ENCODE measurements at regions not wholly inside any gene's neighbourhood (a gene's known extent, or its start where the extent isn't known, plus 50 kb on each side); places are given as distances from the start of the nearest gene placed in this dataset.

DNA sequence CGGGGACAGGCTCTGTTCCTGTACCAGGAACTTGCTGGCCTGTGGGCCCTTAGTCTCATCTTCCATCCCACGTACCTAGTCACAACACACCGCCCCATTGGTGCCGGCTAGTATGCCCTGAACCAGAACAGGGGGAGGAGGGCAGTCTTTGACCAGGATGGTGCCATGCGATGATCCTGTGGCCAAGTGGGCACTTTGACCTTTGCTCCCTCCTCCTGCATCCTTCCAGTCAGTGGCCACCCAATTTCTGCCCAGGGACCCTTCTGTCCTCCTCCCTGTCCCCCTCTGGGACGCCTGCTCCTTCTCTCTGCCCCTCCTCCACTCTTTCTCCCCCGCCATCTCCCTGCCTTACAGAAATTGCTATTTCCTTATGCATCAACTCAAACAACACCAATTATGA lies 126.3 kb upstream of the CHST15 start (continued):
- TF ChIP-seq, protein P1, sequence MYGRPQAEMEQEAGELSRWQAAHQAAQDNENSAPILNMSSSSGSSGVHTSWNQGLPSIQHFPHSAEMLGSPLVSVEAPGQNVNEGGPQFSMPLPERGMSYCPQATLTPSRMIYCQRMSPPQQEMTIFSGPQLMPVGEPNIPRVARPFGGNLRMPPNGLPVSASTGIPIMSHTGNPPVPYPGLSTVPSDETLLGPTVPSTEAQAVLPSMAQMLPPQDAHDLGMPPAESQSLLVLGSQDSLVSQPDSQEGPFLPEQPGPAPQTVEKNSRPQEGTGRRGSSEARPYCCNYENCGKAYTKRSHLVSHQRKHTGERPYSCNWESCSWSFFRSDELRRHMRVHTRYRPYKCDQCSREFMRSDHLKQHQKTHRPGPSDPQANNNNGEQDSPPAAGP (tag by site-specific recombination; IDR thresholded peaks at IDR 0.05), result no peak
- TF ChIP-seq, protein P2, sequence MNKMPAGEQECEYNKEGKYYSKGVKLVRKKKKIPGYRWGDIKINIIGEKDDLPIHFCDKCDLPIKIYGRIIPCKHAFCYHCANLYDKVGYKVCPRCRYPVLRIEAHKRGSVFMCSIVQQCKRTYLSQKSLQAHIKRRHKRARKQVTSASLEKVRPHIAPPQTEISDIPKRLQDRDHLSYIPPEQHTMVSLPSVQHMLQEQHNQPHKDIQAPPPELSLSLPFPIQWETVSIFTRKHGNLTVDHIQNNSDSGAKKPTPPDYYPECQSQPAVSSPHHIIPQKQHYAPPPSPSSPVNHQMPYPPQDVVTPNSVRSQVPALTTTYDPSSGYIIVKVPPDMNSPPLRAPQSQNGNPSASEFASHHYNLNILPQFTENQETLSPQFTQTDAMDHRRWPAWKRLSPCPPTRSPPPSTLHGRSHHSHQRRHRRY (tag by site-specific recombination; IDR thresholded peaks at IDR 0.05), result no peak
- TF ChIP-seq ZNF341 (tag by site-specific recombination; IDR thresholded peaks at IDR 0.05; ENCODE audit: low read depth) (no peak), ZEB2 (tag by site-specific recombination; IDR thresholded peaks at IDR 0.05) (no peak), GFI1B (tag by site-specific recombination; IDR thresholded peaks at IDR 0.05) (no peak)
- TF ChIP-seq, protein P3, sequence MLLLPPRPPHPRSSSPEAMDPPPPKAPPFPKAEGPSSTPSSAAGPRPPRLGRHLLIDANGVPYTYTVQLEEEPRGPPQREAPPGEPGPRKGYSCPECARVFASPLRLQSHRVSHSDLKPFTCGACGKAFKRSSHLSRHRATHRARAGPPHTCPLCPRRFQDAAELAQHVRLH (tag by site-specific recombination; IDR thresholded peaks at IDR 0.05), result no peak

DNA sequence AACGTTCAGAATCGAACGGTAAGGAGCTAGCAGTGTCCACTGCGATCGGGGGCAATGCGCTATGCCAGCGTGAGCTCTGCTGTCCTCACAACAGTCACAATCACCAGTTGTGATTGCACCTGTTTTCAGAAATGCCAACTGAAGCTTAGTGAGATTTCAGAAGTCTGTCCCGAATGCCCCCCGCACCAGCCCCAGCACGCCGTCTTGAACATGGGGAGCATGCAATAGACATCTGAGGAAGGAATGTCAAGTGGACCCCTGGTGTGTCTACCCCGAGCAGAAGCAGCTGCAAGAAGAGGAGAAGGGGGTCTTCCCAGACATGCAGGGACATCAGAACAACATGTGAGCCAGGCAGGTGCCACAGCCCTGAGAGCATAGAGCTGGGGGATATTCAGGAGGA lies 125.7 kb upstream of the CHST15 start:
- no peak overlapping the region for H3K27ac ChIP-seq (ENCODE audit: extremely low read depth, low read depth, low read length)
- CTCF ChIA-PET, result interaction anchor here (0.5 to 1.2 kb wide), 4 partner anchors 48 to 612 kb away, joined by 3 read pairs; no protein-coding TSS in a partner anchor

DNA sequence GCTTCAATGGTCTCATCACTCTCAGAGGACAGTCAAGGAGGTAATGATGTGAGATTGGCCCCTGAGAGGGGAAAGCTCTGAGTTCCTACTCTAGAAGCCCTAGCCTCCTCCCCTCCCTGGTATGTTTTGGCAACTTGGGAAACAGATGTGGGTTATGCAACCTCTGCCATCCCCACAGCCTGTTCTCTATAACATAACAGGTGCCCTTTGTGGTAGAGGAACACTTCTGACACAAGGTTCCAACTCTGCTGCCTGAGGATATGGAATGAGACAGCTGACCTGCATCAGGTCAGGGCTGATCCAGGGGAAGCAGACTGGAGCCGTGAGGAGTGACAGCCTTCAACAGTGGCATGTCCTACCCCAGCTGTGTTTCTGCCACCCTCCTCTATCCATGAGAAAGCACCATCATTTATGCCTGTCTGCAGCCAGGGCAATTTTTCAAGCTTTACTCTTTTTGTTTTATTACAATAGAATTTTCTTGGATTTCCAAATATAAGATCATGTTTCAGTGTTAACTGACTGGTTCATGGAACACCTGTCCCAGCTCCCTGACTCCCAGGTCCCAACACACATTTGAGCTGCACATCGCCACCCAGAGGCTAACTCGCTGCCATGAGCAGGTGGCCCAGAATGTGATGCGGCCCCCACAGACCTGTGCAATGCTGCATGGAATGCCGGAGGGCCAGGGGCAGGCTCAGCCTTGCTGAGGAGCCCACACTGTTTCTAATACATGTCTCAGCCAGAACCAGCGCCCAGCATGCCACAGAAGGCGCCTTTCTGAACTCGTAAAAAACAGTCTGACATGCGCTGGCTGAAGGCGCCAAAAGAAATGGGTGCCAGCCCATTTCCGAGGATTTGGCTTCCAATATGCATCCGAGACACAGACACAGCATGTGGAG lies 124.8 kb upstream of the CHST15 start:
- TF ChIP-seq HOXA7 (CRISPR knock-in tag; IDR thresholded peaks at IDR 0.05; ENCODE audit: borderline replicate concordance) (no peak), TCF7L2 (IDR thresholded peaks at IDR 0.05; ENCODE audit: borderline replicate concordance, low read depth, low read length) (no peak), FEZF1 (tag by site-specific recombination; IDR thresholded peaks at IDR 0.05) (no peak), ZNF560 (tag by site-specific recombination; IDR thresholded peaks at IDR 0.05; ENCODE audit: borderline replicate concordance) (no peak), ZNF549 (tag by site-specific recombination; IDR thresholded peaks at IDR 0.05) (no peak)
- Histone ChIP-seq H3K36me3 (ENCODE audit: control insufficient read depth in 2 of 2, insufficient read depth in 1 of 2, low read length in 2 of 2) (no peaks in the 10 kb centered on the region), H3K4me1 (ENCODE audit: control insufficient read depth, insufficient read depth, low read length) (no peaks in the 10 kb centered on the region), H3K27ac (ENCODE audit: extremely low read depth, low read depth, low read length) (no peak overlapping the region), H3K9me3 (ENCODE audit: control insufficient read depth, insufficient read depth, low read depth, low read length) (no peaks in the 10 kb centered on the region), H3K4me3 (ENCODE audit: low read depth, low read length) (no peak overlapping the region)
- POLR2A ChIA-PET, result no interaction called here
- CTCF ChIA-PET, result interaction anchor here (0.5 to 2.1 kb wide), 6 partner anchors 34 to 224 kb away, joined by 3 to 9 read pairs (median 3); no protein-coding TSS in a partner anchor

More for the DNA sequence above, 125.7 kb upstream of the CHST15 start:
- Histone ChIP-seq H3K36me3 (ENCODE audit: control insufficient read depth in 2 of 2, insufficient read depth in 1 of 2, low read length in 2 of 2) (no peaks in the 10 kb centered on the region), H3K4me1 (ENCODE audit: control insufficient read depth, insufficient read depth, low read length) (no peaks in the 10 kb centered on the region), H3K4me3 (ENCODE audit: low read depth, low read length) (no peak overlapping the region), H3K9me3 (ENCODE audit: control insufficient read depth, insufficient read depth, low read depth, low read length) (no peaks in the 10 kb centered on the region)
- POLR2A ChIA-PET, result no interaction called here
- no peak for TF ChIP-seq FEZF1 (tag by site-specific recombination; IDR thresholded peaks at IDR 0.05)

DNA sequence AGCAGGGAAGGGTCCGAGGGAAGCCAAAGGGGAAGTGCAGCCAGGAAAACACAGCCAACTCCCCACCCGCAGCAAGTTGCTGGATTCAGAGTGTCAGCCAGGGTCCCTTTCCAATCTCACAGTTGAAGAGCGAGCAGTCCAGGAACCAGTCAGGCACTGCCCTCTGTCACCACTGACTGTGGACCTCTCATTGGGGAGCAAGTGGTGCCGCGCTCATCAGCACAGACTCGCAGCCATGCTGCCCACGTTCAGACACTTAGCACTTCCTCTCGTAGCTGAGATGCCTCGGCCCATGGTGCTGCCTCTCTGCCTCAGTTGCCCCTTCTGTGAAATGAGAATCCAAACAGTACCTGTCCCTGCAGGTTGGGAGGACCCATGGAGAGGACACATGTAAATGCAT lies 123.6 kb upstream of the CHST15 start:
- H3K36me3 ChIP-seq (ENCODE audit: control insufficient read depth in 2 of 2, insufficient read depth in 1 of 2, low read length in 2 of 2), result no peaks in the 10 kb centered on the region
- ChIA-PET POLR2A (no interaction called here), CTCF (interaction anchor here (0.8 to 2.1 kb wide), 2 partner anchors 171 to 222 kb away, joined by 3 to 9 read pairs; no protein-coding TSS in a partner anchor)
- H3K4me1 ChIP-seq (ENCODE audit: control insufficient read depth, insufficient read depth, low read length), result no peaks in the 10 kb centered on the region
- no peak overlapping the region for H3K4me3 ChIP-seq (ENCODE audit: low read depth, low read length)
- no peak overlapping the region for H3K27ac ChIP-seq (ENCODE audit: extremely low read depth, low read depth, low read length)
- no peaks in the 10 kb centered on the region for H3K9me3 ChIP-seq (ENCODE audit: control insufficient read depth, insufficient read depth, low read depth, low read length)
- no peak for TF ChIP-seq ZNF23 (tag by site-specific recombination; IDR thresholded peaks at IDR 0.05; ENCODE audit: borderline replicate concordance)
- TF ChIP-seq, protein P4, sequence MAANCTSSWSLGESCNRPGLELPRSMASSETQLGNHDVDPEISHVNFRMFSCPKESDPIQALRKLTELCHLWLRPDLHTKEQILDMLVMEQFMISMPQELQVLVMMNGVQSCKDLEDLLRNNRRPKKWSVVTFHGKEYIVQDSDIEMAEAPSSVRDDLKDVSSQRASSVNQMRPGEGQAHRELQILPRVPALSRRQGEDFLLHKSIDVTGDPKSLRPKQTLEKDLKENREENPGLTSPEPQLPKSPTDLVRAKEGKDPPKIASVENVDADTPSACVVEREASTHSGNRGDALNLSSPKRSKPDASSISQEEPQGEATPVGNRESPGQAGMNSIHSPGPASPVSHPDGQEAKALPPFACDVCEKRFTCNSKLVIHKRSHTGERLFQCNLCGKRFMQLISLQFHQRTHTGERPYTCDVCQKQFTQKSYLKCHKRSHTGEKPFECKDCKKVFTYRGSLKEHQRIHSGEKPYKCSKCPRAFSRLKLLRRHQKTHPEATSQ (tag by site-specific recombination; IDR thresholded peaks at IDR 0.05), result no peak
- TF ChIP-seq, protein P5, sequence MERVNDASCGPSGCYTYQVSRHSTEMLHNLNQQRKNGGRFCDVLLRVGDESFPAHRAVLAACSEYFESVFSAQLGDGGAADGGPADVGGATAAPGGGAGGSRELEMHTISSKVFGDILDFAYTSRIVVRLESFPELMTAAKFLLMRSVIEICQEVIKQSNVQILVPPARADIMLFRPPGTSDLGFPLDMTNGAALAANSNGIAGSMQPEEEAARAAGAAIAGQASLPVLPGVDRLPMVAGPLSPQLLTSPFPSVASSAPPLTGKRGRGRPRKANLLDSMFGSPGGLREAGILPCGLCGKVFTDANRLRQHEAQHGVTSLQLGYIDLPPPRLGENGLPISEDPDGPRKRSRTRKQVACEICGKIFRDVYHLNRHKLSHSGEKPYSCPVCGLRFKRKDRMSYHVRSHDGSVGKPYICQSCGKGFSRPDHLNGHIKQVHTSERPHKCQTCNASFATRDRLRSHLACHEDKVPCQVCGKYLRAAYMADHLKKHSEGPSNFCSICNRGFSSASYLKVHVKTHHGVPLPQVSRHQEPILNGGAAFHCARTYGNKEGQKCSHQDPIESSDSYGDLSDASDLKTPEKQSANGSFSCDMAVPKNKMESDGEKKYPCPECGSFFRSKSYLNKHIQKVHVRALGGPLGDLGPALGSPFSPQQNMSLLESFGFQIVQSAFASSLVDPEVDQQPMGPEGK (tag by site-specific recombination; IDR thresholded peaks at IDR 0.05), result no peak
- TF ChIP-seq ZFP41 (tag by site-specific recombination; IDR thresholded peaks at IDR 0.05; ENCODE audit: borderline replicate concordance), result no peak
- TF ChIP-seq, protein P6, sequence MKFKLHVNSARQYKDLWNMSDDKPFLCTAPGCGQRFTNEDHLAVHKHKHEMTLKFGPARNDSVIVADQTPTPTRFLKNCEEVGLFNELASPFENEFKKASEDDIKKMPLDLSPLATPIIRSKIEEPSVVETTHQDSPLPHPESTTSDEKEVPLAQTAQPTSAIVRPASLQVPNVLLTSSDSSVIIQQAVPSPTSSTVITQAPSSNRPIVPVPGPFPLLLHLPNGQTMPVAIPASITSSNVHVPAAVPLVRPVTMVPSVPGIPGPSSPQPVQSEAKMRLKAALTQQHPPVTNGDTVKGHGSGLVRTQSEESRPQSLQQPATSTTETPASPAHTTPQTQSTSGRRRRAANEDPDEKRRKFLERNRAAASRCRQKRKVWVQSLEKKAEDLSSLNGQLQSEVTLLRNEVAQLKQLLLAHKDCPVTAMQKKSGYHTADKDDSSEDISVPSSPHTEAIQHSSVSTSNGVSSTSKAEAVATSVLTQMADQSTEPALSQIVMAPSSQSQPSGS (tag by site-specific recombination; IDR thresholded peaks at IDR 0.05; ENCODE audit: low read depth), result no peak
- TF ChIP-seq, protein P7, sequence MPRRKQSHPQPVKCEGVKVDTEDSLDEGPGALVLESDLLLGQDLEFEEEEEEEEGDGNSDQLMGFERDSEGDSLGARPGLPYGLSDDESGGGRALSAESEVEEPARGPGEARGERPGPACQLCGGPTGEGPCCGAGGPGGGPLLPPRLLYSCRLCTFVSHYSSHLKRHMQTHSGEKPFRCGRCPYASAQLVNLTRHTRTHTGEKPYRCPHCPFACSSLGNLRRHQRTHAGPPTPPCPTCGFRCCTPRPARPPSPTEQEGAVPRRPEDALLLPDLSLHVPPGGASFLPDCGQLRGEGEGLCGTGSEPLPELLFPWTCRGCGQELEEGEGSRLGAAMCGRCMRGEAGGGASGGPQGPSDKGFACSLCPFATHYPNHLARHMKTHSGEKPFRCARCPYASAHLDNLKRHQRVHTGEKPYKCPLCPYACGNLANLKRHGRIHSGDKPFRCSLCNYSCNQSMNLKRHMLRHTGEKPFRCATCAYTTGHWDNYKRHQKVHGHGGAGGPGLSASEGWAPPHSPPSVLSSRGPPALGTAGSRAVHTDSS (tag by site-specific recombination; IDR thresholded peaks at IDR 0.05), result no peak
- no peak for TF ChIP-seq ZNF701 (tag by site-specific recombination; IDR thresholded peaks at IDR 0.05)
- no peak for TF ChIP-seq TCF7L2 (IDR thresholded peaks at IDR 0.05; ENCODE audit: borderline replicate concordance, low read depth, low read length)

Data from HEK293 (cell line).